GM19467 (cell line): ENCODE measurements at regions not wholly inside any gene's neighbourhood (a gene's known extent, or its start where the extent isn't known, plus 50 kb on each side); places are given as distances from the start of the nearest gene placed in this dataset.
"Not testable (repeated sequence)": the region's sequence is repeated elsewhere in the genome, so short reads cannot be mapped to it uniquely, and the experiment has no call there.

ENCODE experiments used
- ATAC-seq: cut with Tn5 transposase; IDR thresholded peaks from one replicate; pipeline ENCODE4 v1.9.1; 2021; ENCODE audit warnings: mild to moderate bottlenecking, moderate library complexity; ENCODE audit not compliant: unreplicated experiment

DNA sequence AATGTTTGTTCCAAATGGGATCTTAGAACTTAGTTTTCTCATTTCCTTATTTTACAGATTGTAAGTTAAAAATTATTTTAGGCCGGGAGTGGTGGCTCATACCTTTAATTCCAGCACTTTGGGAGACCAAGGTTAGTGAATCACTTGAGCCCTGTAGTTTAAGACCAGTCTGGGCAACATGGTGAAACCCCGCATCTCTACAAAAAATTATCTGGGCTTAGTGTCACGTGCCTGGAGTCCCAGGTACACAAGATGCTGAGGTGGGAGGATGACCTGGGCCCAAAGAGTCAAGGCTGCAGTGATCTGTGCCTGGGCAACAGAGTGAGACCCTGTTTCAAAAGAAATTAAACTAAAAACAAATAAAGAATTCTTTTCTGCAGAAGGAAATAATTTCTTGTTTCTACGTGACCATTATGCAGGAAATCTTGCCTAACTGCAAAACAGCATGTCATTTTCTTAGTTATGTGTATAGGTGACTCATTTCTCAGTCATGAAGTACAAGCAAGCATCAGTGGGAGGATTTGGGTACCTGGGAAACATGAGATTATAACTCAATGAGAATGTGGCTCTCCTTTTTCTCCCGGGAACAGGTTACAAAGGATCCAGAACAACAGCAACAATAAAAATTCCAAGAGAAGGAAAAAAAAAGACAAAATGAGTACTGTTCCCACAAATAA is 375.1 kb upstream of the ST8SIA4 start:
- ATAC-seq, result no peak

DNA sequence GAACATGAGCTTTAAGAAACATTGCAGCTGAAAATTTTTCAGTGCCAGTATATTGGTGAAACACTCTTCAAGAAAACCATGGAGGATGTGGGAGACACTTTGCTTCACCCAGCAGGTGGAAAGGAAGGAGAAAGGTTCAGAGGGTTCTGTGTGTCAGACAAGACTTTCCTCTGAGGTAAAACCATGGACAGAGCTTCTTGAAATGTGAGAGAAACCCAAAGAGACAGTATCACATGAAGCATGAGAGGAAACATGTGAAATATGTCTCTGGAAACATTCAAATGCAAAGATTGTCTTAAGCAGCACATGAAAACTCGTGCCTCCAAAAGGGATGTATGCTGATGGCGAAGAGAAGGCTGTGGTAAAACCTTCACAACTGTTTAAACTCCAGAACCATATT is 368.9 kb upstream of the ST8SIA4 start:
- no peak for ATAC-seq

GRCh38 chr5:101271416-101271815 is 368.3 kb upstream of the ST8SIA4 start:
- no peak for ATAC-seq

GRCh38 chr5:101260857-101261256 is 357.8 kb upstream of the ST8SIA4 start:
- no peak for ATAC-seq

- ATAC-seq, result no peak
Measured at GRCh38 chr5:101253096-101253495, 350.0 kb upstream of the ST8SIA4 start.

GRCh38 chr5:101244621-101245020 is 341.5 kb upstream of the ST8SIA4 start:
- no peak for ATAC-seq

- ATAC-seq, result no peak
Measured at GRCh38 chr5:101212942-101213514, 309.9 kb upstream of the ST8SIA4 start.

GRCh38 chr5:101206534-101206933 is 303.5 kb upstream of the ST8SIA4 start:
- no peak for ATAC-seq

- ATAC-seq, result not testable (repeated sequence)
Measured at GRCh38 chr5:101205065-101205464, 302.0 kb upstream of the ST8SIA4 start.

- ATAC-seq, result not testable (repeated sequence)
Measured at GRCh38 chr5:101180365-101180764, 277.3 kb upstream of the ST8SIA4 start.

- no peak for ATAC-seq
Measured at GRCh38 chr5:101176605-101177004, 273.5 kb upstream of the ST8SIA4 start.

GRCh38 chr5:101174981-101175380 is 271.9 kb upstream of the ST8SIA4 start:
- ATAC-seq, result no peak

DNA sequence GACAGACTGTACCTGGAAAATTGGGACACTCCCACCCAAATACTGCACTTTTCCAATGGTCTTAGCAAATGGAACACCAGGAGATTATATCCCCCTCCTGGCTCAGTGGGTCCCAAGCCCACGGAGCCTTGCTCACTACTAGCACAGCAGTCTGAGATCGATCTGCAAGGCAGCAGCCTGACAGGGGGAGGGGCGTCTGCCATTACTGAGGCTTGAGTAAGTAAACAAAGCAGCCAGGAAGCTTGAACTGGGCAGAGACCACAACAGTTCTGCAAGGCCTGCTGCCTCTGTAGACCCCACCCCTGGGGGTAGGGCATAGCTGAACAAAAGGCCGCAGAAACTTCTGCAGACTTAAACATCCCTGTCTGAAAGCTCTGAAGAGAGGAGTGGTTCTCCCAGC is 260.0 kb upstream of the ST8SIA4 start:
- ATAC-seq, result no peak

DNA sequence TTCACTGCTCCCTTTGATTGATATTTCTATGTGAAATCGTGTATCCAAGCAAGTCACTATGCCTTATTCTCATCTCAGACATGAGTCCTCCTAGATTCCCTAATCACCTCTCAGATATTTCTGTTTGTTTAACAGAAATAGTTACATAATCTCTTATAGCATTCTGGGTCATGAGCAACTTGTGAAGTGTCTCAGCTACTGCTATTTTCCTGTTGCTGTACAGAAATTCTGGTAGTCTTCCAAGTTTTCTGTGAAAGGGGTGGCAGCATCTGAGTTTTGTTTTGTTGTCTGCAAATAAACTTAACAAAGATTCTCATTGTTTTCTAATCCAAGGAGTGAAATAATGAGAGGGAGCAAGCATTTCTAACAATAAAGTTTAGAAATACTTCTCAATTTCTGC is 256.9 kb upstream of the ST8SIA4 start:
- ATAC-seq, result no peak

DNA sequence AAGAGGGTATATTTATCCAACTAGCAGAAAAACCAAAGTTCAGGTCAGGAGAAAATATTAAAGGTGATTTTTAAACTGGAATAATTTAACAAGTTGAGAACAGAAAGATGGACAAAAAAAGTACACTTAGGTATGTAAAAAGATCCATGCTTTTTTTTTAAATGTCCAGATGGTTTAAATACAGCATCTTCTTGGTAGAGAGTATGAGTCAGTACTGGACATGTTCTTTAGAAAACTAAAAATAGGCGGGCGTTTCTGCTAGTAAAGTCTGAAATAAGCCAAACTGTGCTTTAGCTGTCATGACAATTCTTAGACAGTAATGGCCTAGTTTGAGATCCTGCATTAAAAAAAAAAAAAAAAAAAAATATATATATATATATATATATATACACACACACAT is 255.9 kb upstream of the ST8SIA4 start:
- ATAC-seq, result no peak

- ATAC-seq, result no peak
Measured at GRCh38 chr5:101153526-101153925, 250.4 kb upstream of the ST8SIA4 start.

DNA sequence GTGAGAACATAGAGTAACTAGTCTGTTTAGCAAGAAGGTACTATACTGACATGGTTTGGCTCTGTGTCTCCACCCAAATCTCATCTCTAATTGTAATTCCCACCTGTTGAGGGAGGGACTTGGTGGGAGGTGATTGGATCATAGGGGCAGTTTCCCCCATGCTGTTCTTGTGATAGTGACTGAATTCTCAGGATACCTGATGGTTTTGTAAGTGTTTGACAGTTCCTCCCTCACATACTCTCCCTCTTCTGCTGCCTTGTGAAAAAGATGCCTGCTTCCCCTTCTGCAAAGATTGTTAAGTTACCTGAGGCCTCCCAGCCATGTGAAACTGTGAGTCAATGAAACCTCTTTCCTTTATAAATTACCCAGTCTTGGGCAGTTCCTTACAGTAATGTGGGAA is 240.4 kb upstream of the ST8SIA4 start:
- no peak for ATAC-seq

DNA sequence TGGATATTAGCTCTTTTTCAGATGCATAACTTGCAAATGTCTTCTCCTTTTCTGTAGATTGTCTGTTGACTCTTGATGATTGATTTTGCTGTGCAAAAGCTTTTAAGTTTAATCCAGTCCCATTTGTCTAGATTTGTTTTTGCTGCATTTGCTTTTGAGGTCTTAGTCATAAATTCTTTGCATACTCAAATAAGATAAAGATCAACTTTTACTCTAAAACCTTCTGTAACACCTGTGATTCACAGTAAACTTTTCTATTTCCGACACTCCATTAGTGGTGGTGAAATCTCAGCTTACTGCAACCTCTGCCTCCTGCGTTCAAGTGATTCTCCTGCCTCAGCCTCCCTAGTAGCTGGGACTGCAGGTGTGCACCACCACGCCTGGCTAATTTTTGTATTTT is 239.0 kb upstream of the ST8SIA4 start:
- ATAC-seq, result no peak

DNA sequence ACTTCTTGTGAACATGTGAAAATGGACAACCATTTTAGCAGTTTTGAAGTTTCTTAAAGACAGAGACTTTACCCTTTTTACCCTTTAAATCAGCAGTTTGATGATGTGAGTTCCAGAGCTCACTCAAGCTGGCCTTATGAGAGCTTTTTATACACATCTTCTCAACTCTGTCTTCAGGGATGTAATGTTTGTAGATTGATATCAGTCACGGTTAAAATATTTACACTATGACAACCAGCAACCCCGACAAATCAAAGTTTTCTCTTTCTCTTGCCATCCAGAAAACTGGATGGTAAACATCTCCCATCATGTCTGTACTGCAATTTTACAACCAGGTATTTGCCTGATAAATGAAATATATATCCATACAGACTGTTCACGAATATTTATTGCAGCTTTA is 233.4 kb upstream of the ST8SIA4 start:
- no peak for ATAC-seq

- no peak for ATAC-seq
Measured at GRCh38 chr5:101123363-101123762, 220.3 kb upstream of the ST8SIA4 start.

GRCh38 chr5:101112645-101113044 is 209.6 kb upstream of the ST8SIA4 start:
- ATAC-seq, result no peak

- no peak for ATAC-seq
Measured at GRCh38 chr5:101103874-101104273, 200.8 kb upstream of the ST8SIA4 start.

- no peak for ATAC-seq
Measured at GRCh38 chr5:101102506-101102905, 199.4 kb upstream of the ST8SIA4 start.
